OCI-LY3 (cell line): ENCODE measurements at regions not wholly inside any gene's neighbourhood (a gene's known extent, or its start where the extent isn't known, plus 50 kb on each side); places are given as distances from the start of the nearest gene placed in this dataset.
"Not testable (repeated sequence)": the region's sequence is repeated elsewhere in the genome, so short reads cannot be mapped to it uniquely, and the experiment has no call there.

Experiments used
- H2AFZ ChIP-seq: fragments of 200-600, 300-600 bp; shearing (Covaris generic); 2 replicates; pipeline ENCODE4 v1.6.0; 2014; ENCODE audit warnings: antibody characterized with exemption, low read depth, low read length
- H3K27ac ChIP-seq: fragments of 200-600, 300-600 bp; sonication (generic); 2 replicates; pipeline ENCODE4 v1.5.1; 2014; ENCODE audit warnings: mild to moderate bottlenecking, low read length, moderate library complexity, mixed read lengths
- H3K27me3 ChIP-seq: fragments of 200-600, 300-600 bp; sonication (generic); 2 replicates; pipeline ENCODE4 v1.6.1; 2014; ENCODE audit warnings: low read depth, low read length, mixed read lengths
- H3K36me3 ChIP-seq: fragments of 200-600, 300-600 bp; sonication (generic); replicated peaks from 2 replicates; pipeline ENCODE3; 2014; ENCODE audit warnings: low read depth, low read length, mixed read lengths
- H3K4me1 ChIP-seq: fragments of 300-600, 200-600 bp; sonication (generic); 2 replicates; pipeline ENCODE4 v1.6.1; 2014; ENCODE audit warnings: low read length, mixed read lengths
- H3K4me2 ChIP-seq: fragments of 200-600, 300-600 bp; sonication (generic); 2 replicates; pipeline ENCODE4 v1.6.1; 2014; ENCODE audit warnings: low read length, mixed read lengths
- H3K4me3 ChIP-seq: fragments of 300-600, 200-600 bp; sonication (generic); 2 replicates; pipeline ENCODE4 v1.5.1; 2014; ENCODE audit warnings: antibody characterized with exemption, mild to moderate bottlenecking, low read length, moderate library complexity
- H3K79me2 ChIP-seq: fragments of 300-600, 200-600 bp; shearing (Covaris generic); 2 replicates; pipeline ENCODE4 v1.6.1; 2014; ENCODE audit warnings: mild to moderate bottlenecking, low read length, mixed read lengths
- H3K9ac ChIP-seq: fragments of 300-600, 200-600 bp; shearing (Covaris generic); 2 replicates; pipeline ENCODE4 v1.6.0; 2014; ENCODE audit warnings: mild to moderate bottlenecking, low read length, moderate library complexity
- H3K9me3 ChIP-seq: fragments of 200-600, 300-600 bp; shearing (Covaris generic); 2 replicates; pipeline ENCODE4 v1.6.1; 2014; ENCODE audit warnings: low read length, mixed read lengths; ENCODE audit not compliant: insufficient read depth
- H4K20me1 ChIP-seq: fragments of 200-600, 300-600 bp; sonication (generic); 2 replicates; pipeline ENCODE4 v1.6.1; 2016; ENCODE audit warnings: low read length, mixed read lengths; ENCODE audit not compliant: insufficient read depth
- EZH2phosphoT487 ChIP-seq: fragments of 200-600 bp; shearing (Covaris generic); IDR thresholded peaks from 2 replicates; pipeline ENCODE4 v1.6.1; 2018; ENCODE audit warnings: antibody characterized with exemption, mixed run types, low read depth
- TF ChIP-seq, protein P1 (sequence below): fragments of 200-600, 300-600 bp; sonication (generic); IDR thresholded peaks from 2 replicates; pipeline ENCODE4 v1.5.1; 2014; ENCODE audit warnings: antibody characterized with exemption, low read length, low read depth

DNA sequence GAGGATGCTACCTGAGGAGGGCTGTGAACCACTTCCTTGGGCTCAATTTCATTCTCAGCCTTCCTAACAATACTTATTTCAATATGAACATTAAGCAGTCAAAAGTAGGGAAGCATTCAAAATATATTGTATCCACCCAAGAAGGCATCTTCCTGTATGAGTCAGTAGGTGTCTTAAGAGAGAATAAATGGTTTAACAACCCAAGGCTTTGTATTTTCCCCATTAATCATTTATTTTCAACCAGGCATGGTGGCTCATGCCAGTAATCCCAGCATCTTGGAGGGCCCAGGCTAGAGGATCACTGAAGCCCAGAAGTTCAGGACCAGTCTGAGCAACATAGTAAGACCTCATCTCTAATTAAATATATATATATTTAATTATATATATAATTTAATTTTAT is 74.5 kb upstream of the MARCKS start:
- H3K4me1 ChIP-seq = no peaks in the 10 kb centered on the region
- H3K9me3 ChIP-seq = no peaks in the 10 kb centered on the region

DNA sequence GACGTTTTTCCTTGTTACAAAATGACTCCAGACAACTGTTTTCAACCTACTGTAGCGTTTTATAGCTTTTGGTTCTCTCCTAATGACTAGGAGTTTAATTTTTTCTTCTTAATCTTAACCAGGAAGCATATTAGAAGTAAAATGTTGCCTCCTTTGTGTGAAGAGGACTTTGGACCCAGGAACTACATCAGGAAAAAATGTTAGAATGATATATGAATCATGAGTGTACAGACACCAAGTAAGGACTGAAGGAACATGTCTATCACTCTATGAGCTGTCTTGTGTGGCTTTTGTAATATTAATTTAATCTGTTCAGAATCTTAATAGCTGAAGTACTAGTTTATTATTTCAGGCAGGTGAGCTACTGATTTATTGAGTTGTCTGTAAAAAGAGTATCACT is 71.0 kb upstream of the MARCKS start:
- Histone ChIP-seq H3K4me3 (no peak overlapping the region), H3K4me1 (no peaks in the 10 kb centered on the region), H3K9me3 (no peaks in the 10 kb centered on the region), H3K27ac (no peak overlapping the region), H3K9ac (no peak overlapping the region), H3K27me3 (no peaks in the 10 kb centered on the region), H2AFZ (no peak overlapping the region), H3K4me2 (no peak overlapping the region), H4K20me1 (no peaks in the 10 kb centered on the region), H3K79me2 (no peaks in the 10 kb centered on the region), H3K36me3 (no peaks in the 10 kb centered on the region)
- TF ChIP-seq, protein P1, sequence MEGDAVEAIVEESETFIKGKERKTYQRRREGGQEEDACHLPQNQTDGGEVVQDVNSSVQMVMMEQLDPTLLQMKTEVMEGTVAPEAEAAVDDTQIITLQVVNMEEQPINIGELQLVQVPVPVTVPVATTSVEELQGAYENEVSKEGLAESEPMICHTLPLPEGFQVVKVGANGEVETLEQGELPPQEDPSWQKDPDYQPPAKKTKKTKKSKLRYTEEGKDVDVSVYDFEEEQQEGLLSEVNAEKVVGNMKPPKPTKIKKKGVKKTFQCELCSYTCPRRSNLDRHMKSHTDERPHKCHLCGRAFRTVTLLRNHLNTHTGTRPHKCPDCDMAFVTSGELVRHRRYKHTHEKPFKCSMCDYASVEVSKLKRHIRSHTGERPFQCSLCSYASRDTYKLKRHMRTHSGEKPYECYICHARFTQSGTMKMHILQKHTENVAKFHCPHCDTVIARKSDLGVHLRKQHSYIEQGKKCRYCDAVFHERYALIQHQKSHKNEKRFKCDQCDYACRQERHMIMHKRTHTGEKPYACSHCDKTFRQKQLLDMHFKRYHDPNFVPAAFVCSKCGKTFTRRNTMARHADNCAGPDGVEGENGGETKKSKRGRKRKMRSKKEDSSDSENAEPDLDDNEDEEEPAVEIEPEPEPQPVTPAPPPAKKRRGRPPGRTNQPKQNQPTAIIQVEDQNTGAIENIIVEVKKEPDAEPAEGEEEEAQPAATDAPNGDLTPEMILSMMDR = no peak
- TF ChIP-seq EZH2phosphoT487 = no peak

More for the DNA sequence above, 74.5 kb upstream of the MARCKS start:
- TF ChIP-seq, protein P1 = no peak
- TF ChIP-seq EZH2phosphoT487 = no peak
- Histone ChIP-seq H3K27ac (no peak overlapping the region), H3K79me2 (no peaks in the 10 kb centered on the region), H3K4me3 (no peak overlapping the region), H2AFZ (no peak overlapping the region), H3K4me2 (no peak overlapping the region), H3K9ac (no peak overlapping the region), H3K36me3 (no peaks in the 10 kb centered on the region), H4K20me1 (no peaks in the 10 kb centered on the region), H3K27me3 (no peaks in the 10 kb centered on the region)

DNA sequence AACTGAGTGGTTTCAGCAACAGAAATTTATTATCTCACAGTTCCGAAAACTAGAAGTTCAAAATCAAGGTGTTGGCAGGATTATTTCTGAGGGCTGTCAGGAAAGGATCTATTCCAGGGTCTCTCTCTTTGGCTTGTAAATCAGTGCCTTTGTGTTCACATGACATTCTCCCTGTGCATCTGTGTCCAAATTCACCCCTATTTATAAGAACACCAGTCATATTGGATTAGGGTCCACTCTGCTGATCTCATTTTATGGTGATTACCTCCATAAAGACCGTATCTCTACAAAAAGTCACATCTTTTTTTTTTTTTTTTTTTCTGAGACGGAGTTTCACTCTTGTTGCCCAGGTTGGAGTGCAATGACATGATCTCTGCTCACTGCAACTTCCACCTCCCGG is 68.6 kb upstream of the MARCKS start:
- Histone ChIP-seq H2AFZ (no peak overlapping the region), H3K4me1 (no peaks in the 10 kb centered on the region)
- TF ChIP-seq EZH2phosphoT487 = no peak
- TF ChIP-seq, protein P1 = no peak

DNA sequence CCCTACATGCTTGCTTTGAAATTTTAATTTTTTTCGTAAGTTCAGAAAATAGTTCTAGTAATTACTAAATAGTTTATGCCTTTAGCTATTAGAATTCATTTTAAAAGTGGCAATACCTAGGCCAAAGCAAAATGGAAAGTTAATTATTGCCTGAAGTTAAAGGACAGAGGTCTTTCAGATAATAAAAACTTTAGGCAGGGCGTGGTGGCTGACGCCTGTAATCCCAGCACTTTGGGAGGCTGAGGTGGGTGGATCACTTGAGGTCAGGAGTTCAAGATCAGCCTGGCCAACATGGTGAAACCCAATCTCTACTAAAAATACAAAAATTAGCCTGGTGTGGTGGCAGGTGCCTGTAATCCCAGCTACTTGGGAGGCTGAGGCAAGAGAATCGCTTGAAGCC is 65.9 kb upstream of the MARCKS start:
- not testable (repeated sequence) for H2AFZ ChIP-seq, H3K36me3 ChIP-seq, H3K4me3 ChIP-seq, H4K20me1 ChIP-seq, H3K4me2 ChIP-seq, H3K27me3 ChIP-seq, H3K9ac ChIP-seq, H3K27ac ChIP-seq, H3K79me2 ChIP-seq, H3K4me1 ChIP-seq, H3K9me3 ChIP-seq

More for the DNA sequence above, 68.6 kb upstream of the MARCKS start:
- Histone ChIP-seq H3K36me3 (no peaks in the 10 kb centered on the region), H3K27ac (no peak overlapping the region), H3K4me3 (no peak overlapping the region), H3K4me2 (no peak overlapping the region), H3K9ac (no peak overlapping the region), H3K27me3 (no peaks in the 10 kb centered on the region), H4K20me1 (no peaks in the 10 kb centered on the region), H3K9me3 (no peaks in the 10 kb centered on the region), H3K79me2 (no peaks in the 10 kb centered on the region)

DNA sequence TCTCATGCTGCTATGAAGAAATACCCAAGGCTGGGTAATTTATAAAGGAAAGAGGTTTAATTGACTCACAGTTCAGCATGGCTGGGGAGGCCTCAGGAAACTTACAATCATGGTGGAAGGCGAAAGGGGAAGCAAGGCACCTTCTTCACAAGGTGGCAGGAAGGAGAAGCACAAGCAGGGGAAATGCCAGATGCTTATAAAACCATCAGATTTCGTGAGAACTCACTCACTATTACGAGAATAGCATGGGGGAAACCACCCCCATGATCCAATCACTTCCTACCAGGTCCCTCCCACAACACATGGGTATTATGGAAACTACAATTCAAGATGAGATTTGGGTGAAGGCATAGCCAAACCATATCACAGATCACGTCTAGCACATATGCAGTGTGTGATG is 61.8 kb upstream of the MARCKS start:
- H3K9me3 ChIP-seq, H3K27me3 ChIP-seq, H3K27ac ChIP-seq, H3K4me1 ChIP-seq, H2AFZ ChIP-seq, H3K4me2 ChIP-seq, H3K36me3 ChIP-seq, H4K20me1 ChIP-seq, H3K9ac ChIP-seq, H3K79me2 ChIP-seq, H3K4me3 ChIP-seq: not testable (repeated sequence)
